ENCODE measurements at regions not wholly inside any gene's neighbourhood (a gene's known extent, or its start where the extent isn't known, plus 50 kb on each side); places are given as distances from the start of the nearest gene placed in this dataset.

GRCh38 chr5:67681703-67682102 is 485.1 kb upstream of the CD180 start:
- Histone ChIP-seq H2BK5ac (ENCODE audit: insufficient read length, low read length) (no peak overlapping the region), H3K27me3 (ENCODE audit: insufficient read depth, low read length) (no peaks in the 10 kb centered on the region), H3K14ac (ENCODE audit: insufficient read depth, low read length) (no peak overlapping the region), H4K20me1 (ENCODE audit: control insufficient read depth, insufficient read depth, insufficient read length) (no peaks in the 10 kb centered on the region), H2AFZ (ENCODE audit: low read length) (no peak overlapping the region), H3T11ph (ENCODE audit: low read length) (no peak overlapping the region), H3K79me1 (ENCODE audit: insufficient read depth, low read depth, low read length, poor library complexity, severe bottlenecking) (no peaks in the 10 kb centered on the region), H2BK20ac (ENCODE audit: low read depth, low read length, poor library complexity, severe bottlenecking) (no peak overlapping the region), H4K5ac (ENCODE audit: insufficient read length, low read depth, low read length) (no peak overlapping the region), H3K4ac (ENCODE audit: low read depth, low read length) (no peak overlapping the region), H3K18ac (ENCODE audit: insufficient read length, low read depth, low read length) (no peak overlapping the region), H2BK12ac (ENCODE audit: insufficient read length, low read depth, low read length) (no peak overlapping the region), H3K27ac (ENCODE audit: insufficient read length, low read depth, low read length) (no peak overlapping the region), H3K23ac (ENCODE audit: insufficient read length, low read depth, low read length) (no peak overlapping the region), H3K4me2 (ENCODE audit: insufficient read depth, insufficient read length, low read length) (no peak overlapping the region), H2BK15ac (ENCODE audit: low read depth, low read length) (no peak overlapping the region), H4K8ac (replicated peaks; ENCODE audit: insufficient read length, low read depth, low read length) (no peak overlapping the region), H4K91ac (ENCODE audit: insufficient read length, low read depth, low read length) (no peak overlapping the region), H3K56ac (ENCODE audit: insufficient read length, low read depth, low read length) (no peak overlapping the region), H3K4me1 (ENCODE audit: insufficient read depth, low read length) (peaks cover 7% of the 10 kb centered on the region; the same call in 1 of the 2 replicates), H2BK120ac (ENCODE audit: low read depth, low read length, poor library complexity, severe bottlenecking) (no peak overlapping the region), H3K9ac (ENCODE audit: extremely low read depth, insufficient read length, low read length) (no peak overlapping the region), H3K79me2 (ENCODE audit: insufficient read depth, low read length) (no peaks in the 10 kb centered on the region), H3K23me2 (ENCODE audit: insufficient read length, low read depth, low read length, poor library complexity, severe bottlenecking) (no peaks in the 10 kb centered on the region), H2AK5ac (ENCODE audit: insufficient read length, low read length) (no peak overlapping the region), H3K9me3 (ENCODE audit: control insufficient read depth, low read depth, low read length) (no peaks in the 10 kb centered on the region)
- Mint-ChIP-seq H3K36me3 (ENCODE audit: insufficient read depth in 1 of 3, low read depth in 3 of 3) (peaks cover 0 to 33% (median 24%) of the 10 kb centered on the region in 3 experiments; a peak in 4 of 7 replicates), H3K4me3 (no peak overlapping the region), H3K4me1 (peaks cover 13 to 21% of the 10 kb centered on the region in 2 experiments), H3K27ac (no peak overlapping the region), H3K27me3 (ENCODE audit: low read depth) (no peaks in the 10 kb centered on the region; the same call in 1 of the 2 replicates), H3K9me3 (peaks cover 3 to 29% of the 10 kb centered on the region in 2 experiments; a peak in 3 of 5 replicates)
- no peak for DNase-seq
- WGBS (ENCODE audit: extremely low coverage, insufficient read length, low lambda C conversion rate): no CpG with 5 or more reads among the region's 2 CpGs
- TF ChIP-seq CTCF (conservative IDR thresholded peaks at IDR 0.05): no peak
